Eye (tissue), 1 donor: ENCODE measurements at regions not wholly inside any gene's neighbourhood (a gene's known extent, or its start where the extent isn't known, plus 50 kb on each side); places are given as distances from the start of the nearest gene placed in this dataset.
"Not testable (repeated sequence)": the region's sequence is repeated elsewhere in the genome, so short reads cannot be mapped to it uniquely, and the experiment has no call there.

Experiments used
- DNase-seq: peaks from one replicate; pipeline ENCODE4 v3.0.0-alpha.2; 2015

- DNase-seq = not testable (repeated sequence)
Measured at GRCh38 chr15:75792236-75792635, 51.0 kb upstream of the UBE2Q2 start.

DNA sequence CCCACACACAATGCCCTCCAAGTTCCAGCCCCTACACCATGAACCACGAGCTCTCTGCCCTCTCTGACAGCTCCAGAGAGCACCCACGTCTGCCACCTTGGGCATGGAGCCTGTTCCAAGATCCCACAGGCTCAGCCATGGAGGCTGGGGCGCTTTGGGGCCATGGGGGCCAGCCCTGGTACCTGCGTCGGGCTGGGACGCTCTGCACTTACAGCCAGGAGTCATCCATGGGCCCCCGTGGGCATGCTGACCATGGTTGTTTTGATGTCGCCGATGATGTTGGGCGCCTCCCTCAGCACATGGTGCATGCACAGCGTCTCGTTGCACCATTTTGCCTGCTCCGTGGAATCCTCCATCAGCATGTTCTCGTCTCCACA lies 51.9 kb upstream of the UBE2Q2 start:
- no peak for DNase-seq

DNA sequence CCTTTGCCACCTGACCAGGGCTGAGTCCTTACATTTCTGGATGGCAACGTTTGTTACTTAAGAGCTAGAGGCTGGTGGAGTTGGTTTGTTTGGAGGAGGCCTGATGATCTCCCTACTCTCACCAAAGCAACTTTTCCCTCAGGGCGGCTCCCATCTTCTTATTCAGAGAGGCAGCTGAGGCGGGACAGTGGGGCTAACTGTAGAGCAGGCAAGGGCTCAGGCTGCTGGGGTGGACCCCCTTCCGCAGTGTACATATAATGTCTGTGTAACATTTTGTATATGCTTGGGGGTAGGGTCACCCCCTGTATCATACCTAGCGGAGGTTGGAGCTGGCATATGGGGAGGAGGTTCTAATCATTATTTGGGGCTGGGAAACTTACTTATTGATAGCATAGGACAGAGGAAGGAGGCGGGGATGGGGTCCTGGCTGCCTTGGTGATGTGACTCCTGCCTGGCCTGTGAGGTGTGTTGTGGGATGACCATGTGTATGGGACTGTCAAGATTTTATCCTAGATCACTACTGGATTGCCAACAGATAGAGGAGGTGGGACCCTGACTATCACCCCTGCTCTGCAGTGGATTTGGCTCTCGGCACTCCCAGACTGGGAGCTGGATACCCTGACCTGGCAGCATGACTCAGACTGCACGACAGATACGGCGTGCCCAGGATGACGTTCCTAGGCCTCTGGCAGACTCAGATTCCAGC lies 52.5 kb upstream of the UBE2Q2 start:
- no peak for DNase-seq

DNA sequence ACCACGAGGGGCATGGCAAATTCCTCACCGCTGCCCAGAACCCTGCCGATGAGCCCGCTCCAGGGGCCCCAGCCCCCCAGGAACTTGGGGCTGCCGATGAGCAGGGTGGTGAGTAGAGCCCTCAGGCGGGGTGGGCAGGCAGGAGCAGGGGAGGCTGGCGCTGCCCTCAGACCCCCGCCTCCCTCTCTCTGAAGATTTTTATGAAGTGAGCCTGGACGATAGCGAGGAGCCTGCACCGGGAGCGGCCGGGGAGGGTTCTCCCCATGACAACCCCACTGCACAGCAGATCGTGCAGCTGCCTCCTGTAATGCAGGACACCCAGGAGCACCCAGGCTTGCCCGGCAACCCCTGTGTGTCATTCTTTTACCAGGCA lies 56.7 kb upstream of the UBE2Q2 start:
- no peak for DNase-seq

DNA sequence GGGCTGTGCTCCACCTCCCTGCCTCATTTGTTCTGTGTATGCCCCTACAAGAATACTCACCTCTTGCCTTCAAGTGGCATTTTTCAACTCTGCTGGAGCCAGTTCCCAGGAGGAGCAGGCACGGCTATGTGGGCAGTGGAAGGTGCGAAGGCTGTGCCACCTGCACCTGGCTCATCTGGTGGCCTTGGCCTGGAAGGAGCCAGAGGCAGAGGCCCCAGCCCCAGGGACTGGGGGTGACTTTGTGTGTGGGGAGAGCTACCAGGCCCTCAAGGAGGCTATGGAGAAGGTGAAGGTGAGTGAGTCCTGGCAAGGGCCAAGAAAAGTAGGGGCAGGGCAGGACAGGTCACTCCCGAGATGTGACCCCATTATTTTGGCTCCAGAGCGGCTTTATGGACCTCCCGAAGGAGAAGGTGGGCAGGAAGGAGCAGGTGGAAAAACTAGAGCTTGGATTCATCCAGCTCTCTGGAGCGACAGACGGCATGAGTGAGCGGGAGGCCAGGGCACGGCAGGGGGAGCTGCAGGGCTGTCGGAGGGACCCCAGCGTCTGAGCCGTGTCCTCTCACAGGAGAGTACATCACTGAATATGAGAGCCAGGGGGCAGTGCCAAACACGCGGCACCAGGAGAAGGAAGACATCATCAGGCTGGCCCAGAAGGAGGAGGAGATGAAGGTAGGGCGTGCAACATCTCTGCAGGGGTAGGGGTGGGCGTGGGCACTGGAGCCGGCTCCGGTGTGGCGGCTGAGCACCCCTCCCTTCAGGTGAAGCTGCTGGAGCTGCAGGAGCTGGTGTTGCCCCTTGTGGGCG lies 57.3 kb upstream of the UBE2Q2 start:
- peak; percentile 75 for DNase-seq

- DNase-seq = not testable (repeated sequence)
Measured at GRCh38 chr15:75784511-75785480, 58.5 kb upstream of the UBE2Q2 start.

GRCh38 chr15:75783566-75783965 lies 59.7 kb upstream of the UBE2Q2 start:
- not testable (repeated sequence) for DNase-seq

DNA sequence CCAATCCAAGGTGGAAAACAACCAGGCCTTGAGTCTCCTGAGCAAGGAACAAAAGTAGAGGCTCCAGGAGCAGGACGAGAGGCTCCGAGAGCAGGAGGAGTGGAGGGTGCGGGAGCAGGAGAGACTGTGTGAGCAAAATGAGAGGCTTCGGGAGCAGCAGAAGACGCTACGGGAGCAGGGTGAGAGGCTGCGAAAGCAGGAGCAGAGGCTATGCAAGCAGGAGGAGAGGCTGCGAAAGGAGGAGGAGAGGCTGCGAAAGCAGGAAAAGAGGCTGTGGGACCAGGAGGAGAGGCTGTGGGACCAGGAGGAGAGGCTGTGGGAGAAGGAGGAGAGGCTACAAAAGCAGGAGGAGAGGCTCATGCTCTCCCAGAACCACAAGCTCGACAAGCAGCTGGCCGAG lies 60.3 kb upstream of the UBE2Q2 start:
- no peak for DNase-seq

DNA sequence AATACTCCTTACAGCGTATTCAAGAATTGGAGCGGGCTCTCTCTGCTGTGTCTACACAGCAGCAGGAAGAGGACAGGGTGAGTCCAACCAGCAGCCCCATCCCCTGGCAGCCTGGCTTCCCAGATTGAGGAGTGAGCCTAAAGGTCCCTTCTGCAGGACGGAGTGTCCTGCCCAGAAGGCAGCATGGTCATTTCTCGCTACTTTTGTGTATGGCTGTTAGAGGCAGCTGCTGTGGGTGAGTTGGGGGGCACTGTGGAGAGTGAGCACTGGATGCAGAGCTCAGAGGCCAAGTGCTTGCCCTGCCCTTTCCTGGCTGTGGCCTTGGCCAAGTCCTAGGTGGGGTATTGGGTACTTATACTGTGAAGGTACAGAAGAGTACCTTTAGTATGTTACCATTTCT lies 62.3 kb upstream of the UBE2Q2 start:
- DNase-seq = not testable (repeated sequence)

- DNase-seq = no peak
Measured at GRCh38 chr15:75779504-75779903, 63.7 kb upstream of the UBE2Q2 start.

DNA sequence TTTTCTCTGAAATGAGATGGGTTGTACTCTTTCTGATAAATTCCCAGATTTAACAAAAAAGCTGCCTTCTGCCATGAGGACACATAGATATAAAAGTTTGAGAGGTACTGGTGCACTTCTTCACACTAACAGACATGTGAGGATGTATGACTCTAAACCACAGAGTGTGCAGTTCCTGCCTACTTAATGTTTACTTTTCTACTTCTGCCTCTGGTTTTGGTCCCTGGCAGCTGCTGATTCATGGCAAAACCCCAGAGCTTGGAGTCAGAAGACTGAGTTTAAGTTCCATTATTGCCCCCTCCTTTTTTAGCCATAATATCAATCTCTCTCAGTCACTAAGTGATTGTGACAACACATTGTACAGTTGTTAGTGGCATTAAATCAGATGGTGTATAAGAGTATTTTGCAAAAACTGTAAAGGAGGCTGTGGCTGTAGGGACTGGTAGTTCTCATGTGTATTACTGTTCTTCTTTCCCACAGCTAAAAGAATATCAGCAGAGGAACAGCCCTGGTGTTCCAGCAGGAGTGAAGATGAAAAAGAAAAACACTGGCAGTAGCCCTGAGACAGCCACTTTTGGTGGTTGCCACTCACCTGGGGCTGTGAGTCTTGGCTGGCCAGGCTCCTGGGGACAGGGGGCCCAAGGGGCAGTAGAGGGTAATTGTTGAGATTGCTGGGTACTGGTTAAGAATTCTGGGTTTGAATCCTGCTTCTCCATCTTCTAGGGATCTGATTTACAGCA lies 64.4 kb upstream of the CSPG4 start:
- DNase-seq = not testable (repeated sequence)

DNA sequence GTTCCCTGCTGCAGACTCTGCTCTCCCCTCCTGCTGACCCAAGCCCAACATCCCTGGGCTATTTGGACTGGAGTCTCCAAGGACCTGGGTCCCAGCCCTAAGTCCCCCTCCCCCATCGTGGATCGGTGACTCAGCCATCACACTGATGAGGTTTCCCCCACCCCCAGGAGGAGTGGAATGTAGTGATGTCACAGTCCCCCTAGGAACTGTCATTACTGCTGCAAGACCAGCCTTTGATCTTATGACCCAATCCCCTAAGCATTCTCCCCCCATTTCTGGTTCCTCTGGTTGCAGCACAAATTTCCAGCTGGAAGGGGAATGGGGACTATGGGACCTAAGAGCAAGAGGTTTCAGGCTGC lies 63.4 kb upstream of the CSPG4 start:
- DNase-seq = no peak

DNA sequence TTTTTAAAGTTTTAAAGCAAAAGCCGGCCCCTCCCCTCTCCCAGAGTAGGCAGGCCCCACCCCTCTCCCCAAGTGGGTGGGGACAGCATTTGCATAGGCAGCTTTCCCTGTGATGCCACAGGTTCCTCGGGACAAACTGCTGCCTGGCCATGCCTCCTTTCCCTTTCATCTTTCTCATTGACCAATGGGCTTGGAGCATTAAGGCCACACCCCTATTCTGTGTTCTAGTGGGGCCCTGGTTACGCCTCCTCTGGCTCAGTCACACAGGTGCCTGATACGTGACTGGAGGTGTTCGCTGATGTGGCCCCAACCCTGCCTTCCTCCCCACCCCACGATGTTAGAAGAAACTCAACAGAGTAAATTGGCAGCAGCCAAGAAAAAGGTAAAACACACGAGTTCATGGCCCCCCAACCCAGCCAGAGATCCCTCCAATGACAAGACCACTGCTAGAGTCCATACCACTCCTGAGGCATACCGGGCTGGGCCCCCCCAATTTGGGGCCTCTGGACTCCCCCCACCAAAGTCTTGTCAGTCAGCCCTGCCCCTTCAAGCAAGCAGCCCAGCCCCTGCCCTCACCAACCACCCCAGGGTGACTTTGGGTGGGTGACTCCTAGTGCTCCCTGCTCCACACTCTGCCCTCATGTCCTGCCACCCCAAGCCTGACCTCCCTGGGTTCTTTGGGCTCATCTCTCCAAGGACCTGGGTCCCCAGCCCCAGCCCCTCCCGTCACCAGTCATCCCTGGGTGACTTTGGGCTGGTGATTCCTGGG lies 62.8 kb upstream of the CSPG4 start:
- DNase-seq = no peak

DNA sequence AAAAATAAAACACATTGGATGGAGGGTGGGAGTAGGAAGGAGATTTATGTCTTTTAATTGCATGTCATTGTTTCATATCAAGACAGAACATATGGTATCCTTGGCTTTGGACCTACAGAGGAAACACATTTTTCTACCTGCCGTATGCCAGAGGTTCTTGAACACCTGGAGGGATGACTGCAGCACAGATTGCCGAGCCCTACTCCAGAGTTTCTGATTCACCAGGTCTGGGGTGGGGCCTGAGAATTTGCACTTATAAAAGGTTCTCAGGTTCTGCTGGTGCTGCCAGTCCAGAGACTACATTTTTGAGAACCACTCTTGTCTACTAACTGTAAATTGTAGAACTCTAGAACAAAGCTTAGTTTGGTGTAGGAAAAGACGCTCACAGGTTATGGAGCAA lies 61.3 kb upstream of the CSPG4 start:
- DNase-seq = not testable (repeated sequence)

DNA sequence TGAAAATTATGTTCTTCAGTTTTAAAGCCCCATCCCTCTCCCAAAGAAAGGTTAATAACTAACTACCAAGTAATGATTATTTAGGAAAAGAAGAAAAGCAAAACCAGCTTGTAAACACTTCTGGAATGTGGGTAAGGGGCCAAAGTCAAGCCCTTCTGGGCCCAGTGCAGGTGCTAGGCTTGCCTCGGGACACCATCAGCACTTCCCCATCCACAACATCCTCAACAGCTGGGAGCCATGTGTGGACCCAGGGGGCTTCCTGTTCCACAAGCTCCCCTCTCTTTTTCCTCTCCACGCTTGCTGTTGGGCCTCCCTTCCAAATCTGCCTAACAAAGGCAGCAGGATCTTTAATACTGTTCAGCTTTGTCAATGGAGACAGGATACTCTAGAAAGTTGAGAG lies 58.4 kb upstream of the CSPG4 start:
- DNase-seq = peak; percentile 4

DNA sequence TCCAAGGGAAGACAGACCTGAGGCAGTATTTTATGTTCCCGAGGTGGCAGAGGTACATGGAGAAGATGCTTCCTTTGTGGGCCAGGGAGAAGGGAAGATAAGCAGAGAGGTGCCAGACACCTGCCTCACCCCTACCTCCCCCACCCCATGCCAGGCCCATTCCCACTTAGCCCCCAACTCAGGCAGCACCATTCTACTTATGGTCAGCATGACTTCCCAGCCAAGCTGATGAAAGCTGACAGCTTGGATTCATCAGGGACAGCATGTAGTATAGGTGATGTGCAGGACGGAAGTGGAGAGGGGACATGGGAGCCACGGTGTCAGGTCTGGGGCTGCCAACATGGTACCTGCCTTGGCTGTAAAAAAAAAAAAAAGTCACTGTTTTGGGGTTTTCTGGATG lies 57.5 kb upstream of the CSPG4 start:
- DNase-seq = peak; percentile 57

GRCh38 chr15:75768526-75768925 lies 55.9 kb upstream of the CSPG4 start:
- DNase-seq = not testable (repeated sequence)

- DNase-seq = not testable (repeated sequence)
Measured at GRCh38 chr15:75765551-75766305, 53.1 kb upstream of the CSPG4 start.

DNA sequence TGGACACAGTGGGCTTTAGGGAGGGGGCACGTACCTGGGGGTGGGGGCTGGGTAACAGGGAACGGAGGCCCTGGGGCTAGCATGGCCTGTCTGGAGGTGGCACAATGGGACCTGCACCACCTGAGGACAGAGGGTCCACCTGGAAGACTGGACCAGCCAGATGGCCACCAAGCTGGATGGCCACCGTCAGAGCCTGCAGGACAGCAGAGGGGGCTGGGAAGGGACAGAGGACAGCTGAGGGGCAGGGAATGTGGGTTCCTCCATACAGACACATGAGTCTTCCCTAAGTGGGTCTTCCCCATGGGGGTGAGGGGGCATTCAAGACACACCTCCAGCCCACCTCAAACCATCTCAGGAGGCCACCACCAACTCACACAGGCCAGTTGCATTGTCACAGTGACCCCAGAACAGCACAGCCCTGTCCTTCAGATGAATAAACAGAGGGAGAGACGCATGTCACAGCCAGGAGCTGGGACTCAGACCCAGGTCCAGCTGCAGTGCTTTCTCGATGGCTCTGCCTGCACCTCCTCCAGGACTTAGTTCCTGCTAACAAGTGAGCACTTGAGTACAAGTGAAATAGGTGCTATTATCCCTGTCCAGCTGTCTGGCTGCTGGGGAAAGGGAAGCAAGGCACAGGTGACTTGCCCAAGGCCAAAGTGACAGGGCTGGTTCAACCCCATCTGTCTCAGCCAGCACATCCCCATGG lies 52.4 kb upstream of the CSPG4 start:
- not testable (repeated sequence) for DNase-seq
